ENCODE measurements at regions not wholly inside any gene's neighbourhood (a gene's known extent, or its start where the extent isn't known, plus 50 kb on each side); places are given as distances from the start of the nearest gene placed in this dataset.

DNA sequence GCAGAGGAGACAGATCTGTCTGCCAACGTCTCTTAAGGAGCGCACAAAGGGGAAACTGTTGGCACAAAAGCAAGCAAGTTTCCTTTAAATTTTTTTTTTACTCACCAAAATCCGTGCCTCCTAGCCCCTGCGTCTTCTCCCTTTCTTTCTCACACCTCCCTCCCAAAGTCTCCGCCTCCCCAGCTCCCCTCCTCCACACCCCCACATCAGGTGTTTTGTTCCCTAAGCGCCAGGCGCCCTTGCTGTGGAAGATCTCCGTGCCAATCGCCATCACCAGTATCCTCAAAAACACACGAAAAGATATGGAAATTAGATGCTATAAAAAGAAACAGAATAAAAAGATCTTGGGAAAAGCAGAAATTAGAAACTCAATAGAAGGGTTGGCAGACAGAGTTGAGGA is 87.6 kb downstream of the DRD1 start:
- POLR2A ChIA-PET, result no interaction called here
- no peaks in the 10 kb centered on the region for H3K36me3 Mint-ChIP-seq (ENCODE audit: insufficient read depth, unreplicated experiment)
- no peaks in the 10 kb centered on the region for H3K9me3 Mint-ChIP-seq (ENCODE audit: unreplicated experiment)
- TF ChIP-seq, protein P1, sequence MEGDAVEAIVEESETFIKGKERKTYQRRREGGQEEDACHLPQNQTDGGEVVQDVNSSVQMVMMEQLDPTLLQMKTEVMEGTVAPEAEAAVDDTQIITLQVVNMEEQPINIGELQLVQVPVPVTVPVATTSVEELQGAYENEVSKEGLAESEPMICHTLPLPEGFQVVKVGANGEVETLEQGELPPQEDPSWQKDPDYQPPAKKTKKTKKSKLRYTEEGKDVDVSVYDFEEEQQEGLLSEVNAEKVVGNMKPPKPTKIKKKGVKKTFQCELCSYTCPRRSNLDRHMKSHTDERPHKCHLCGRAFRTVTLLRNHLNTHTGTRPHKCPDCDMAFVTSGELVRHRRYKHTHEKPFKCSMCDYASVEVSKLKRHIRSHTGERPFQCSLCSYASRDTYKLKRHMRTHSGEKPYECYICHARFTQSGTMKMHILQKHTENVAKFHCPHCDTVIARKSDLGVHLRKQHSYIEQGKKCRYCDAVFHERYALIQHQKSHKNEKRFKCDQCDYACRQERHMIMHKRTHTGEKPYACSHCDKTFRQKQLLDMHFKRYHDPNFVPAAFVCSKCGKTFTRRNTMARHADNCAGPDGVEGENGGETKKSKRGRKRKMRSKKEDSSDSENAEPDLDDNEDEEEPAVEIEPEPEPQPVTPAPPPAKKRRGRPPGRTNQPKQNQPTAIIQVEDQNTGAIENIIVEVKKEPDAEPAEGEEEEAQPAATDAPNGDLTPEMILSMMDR (IDR thresholded peaks at IDR 0.05; ENCODE audit: unreplicated experiment), result no peak
- BruUV-seq (replicated peaks), result no TSS peak
- peaks cover 83% of the 10 kb centered on the region for H3K27me3 Mint-ChIP-seq (ENCODE audit: insufficient read depth, unreplicated experiment)
- no peak overlapping the region for H3K4me3 Mint-ChIP-seq (ENCODE audit: unreplicated experiment)
- no peak overlapping the region for H3K27ac Mint-ChIP-seq (ENCODE audit: low read depth, unreplicated experiment)
- CTCF ChIA-PET, result no interaction called here
- intact Hi-C loops (cut with micrococcal nuclease), result no loop called here
- DNase-seq (ENCODE audit: unreplicated experiment), result no peak
- H3K4me1 Mint-ChIP-seq (ENCODE audit: insufficient read depth, unreplicated experiment), result no peaks in the 10 kb centered on the region

DNA sequence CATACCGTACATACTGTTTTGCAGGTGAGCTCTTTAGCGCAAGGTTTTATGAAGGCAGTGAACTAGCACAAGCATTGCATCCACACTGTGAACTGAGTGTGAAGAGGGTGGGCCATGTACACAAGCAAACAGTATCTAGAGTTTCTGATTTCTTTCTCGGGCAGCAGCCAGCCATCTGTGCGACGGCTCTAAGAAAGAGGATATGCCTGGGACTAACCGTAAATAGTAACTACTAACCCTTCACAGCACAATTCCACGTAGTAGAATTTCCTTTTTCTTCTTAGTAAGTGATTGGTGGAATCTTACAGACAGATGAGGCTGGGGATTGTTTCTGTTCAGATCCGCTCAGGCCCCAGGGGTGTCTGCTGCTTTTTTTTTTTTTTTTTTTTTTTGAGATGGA is 89.0 kb downstream of the DRD1 start:
- DNase-seq (ENCODE audit: unreplicated experiment), result no peak
- TF ChIP-seq, protein P1 (IDR thresholded peaks at IDR 0.05; ENCODE audit: unreplicated experiment), result no peak
- intact Hi-C loops (cut with micrococcal nuclease), result no loop called here
- no peak overlapping the region for H3K4me3 Mint-ChIP-seq (ENCODE audit: unreplicated experiment)
- BruUV-seq (replicated peaks), result no TSS peak
- no peaks in the 10 kb centered on the region for H3K9me3 Mint-ChIP-seq (ENCODE audit: unreplicated experiment)
- no peak overlapping the region for H3K27ac Mint-ChIP-seq (ENCODE audit: low read depth, unreplicated experiment)
- ChIA-PET POLR2A (no interaction called here), CTCF (interaction anchor here (0.6 to 1.1 kb wide), 2 partner anchors 11 to 68 kb away, joined by 5 read pairs; no protein-coding TSS in a partner anchor)
- no peaks in the 10 kb centered on the region for H3K36me3 Mint-ChIP-seq (ENCODE audit: insufficient read depth, unreplicated experiment)
- peaks cover 83% of the 10 kb centered on the region for H3K27me3 Mint-ChIP-seq (ENCODE audit: insufficient read depth, unreplicated experiment)
- H3K4me1 Mint-ChIP-seq (ENCODE audit: insufficient read depth, unreplicated experiment), result no peaks in the 10 kb centered on the region

- POLR2A ChIA-PET, result no interaction called here
- intact Hi-C loops (cut with micrococcal nuclease), result no loop called here
- Mint-ChIP-seq H3K9me3 (ENCODE audit: unreplicated experiment) (no peaks in the 10 kb centered on the region), H3K27ac (ENCODE audit: low read depth, unreplicated experiment) (no peak overlapping the region), H3K27me3 (ENCODE audit: insufficient read depth, unreplicated experiment) (peaks cover 83% of the 10 kb centered on the region), H3K4me3 (ENCODE audit: unreplicated experiment) (no peak overlapping the region), H3K36me3 (ENCODE audit: insufficient read depth, unreplicated experiment) (no peaks in the 10 kb centered on the region), H3K4me1 (ENCODE audit: insufficient read depth, unreplicated experiment) (no peaks in the 10 kb centered on the region)
- CTCF ChIA-PET, result interaction anchor here (0.5 to 0.7 kb wide), 2 partner anchors 399 to 1872 kb away, joined by 3 to 4 read pairs; no protein-coding TSS in a partner anchor
- TF ChIP-seq, protein P1 (IDR thresholded peaks at IDR 0.05; ENCODE audit: unreplicated experiment), result no peak
- no peak for DNase-seq (ENCODE audit: unreplicated experiment)
- BruUV-seq (replicated peaks), result no TSS peak
Observed at GRCh38 chr5:175353926-175354325, 90.1 kb downstream of the DRD1 start.

- H3K9me3 Mint-ChIP-seq (ENCODE audit: unreplicated experiment), result no peaks in the 10 kb centered on the region
- H3K36me3 Mint-ChIP-seq (ENCODE audit: insufficient read depth, unreplicated experiment), result no peaks in the 10 kb centered on the region
- intact Hi-C loops (cut with micrococcal nuclease), result no loop called here
- no peak overlapping the region for H3K27ac Mint-ChIP-seq (ENCODE audit: low read depth, unreplicated experiment)
- ChIA-PET POLR2A (no interaction called here), CTCF (no interaction called here)
- TF ChIP-seq, protein P1 (IDR thresholded peaks at IDR 0.05; ENCODE audit: unreplicated experiment), result no peak
- H3K4me1 Mint-ChIP-seq (ENCODE audit: insufficient read depth, unreplicated experiment), result no peaks in the 10 kb centered on the region
- H3K27me3 Mint-ChIP-seq (ENCODE audit: insufficient read depth, unreplicated experiment), result peaks cover 80% of the 10 kb centered on the region
- BruUV-seq (replicated peaks), result no TSS peak
- no peak for DNase-seq (ENCODE audit: unreplicated experiment)
- no peak overlapping the region for H3K4me3 Mint-ChIP-seq (ENCODE audit: unreplicated experiment)
Observed at GRCh38 chr5:175351897-175352590, 91.9 kb downstream of the DRD1 start.

Measured in MCF 10A (cell line).